ENCODE measurements at regions not wholly inside any gene's neighbourhood (a gene's known extent, or its start where the extent isn't known, plus 50 kb on each side); places are given as distances from the start of the nearest gene placed in this dataset.

GRCh38 chr5:54658010-54658409 is 140.5 kb downstream of the SNX18 start:
- TF ChIP-seq CTCF (IDR thresholded peaks at IDR 0.05 in 4 of 5, conservative IDR thresholded peaks at IDR 0.05 in 1 of 5) (no peak), POLR2A (IDR thresholded peaks at IDR 0.05) (no peak)
